HEK293 (cell line): ENCODE measurements at regions not wholly inside any gene's neighbourhood (a gene's known extent, or its start where the extent isn't known, plus 50 kb on each side); places are given as distances from the start of the nearest gene placed in this dataset.

ENCODE experiments used
- SP2 ChIP-seq: fragments of 450-650 bp; formaldehyde crosslinking; IDR thresholded peaks from 2 replicates; pipeline ENCODE4 v1.5.1; 2016; ENCODE audit warnings: missing biosample characterization, missing genetic modification characterization
- SP3 ChIP-seq: fragments of 450-650 bp; formaldehyde crosslinking; IDR thresholded peaks from 2 replicates; pipeline ENCODE4 v1.5.1; 2016; ENCODE audit warnings: missing biosample characterization, missing genetic modification characterization
- ZFP41 ChIP-seq: fragments of 450-650 bp; formaldehyde crosslinking; IDR thresholded peaks from 2 replicates; pipeline ENCODE4 v1.5.1; 2016; ENCODE audit warnings: missing biosample characterization, missing genetic modification characterization, borderline replicate concordance
- ZNF121 ChIP-seq: fragments of 450-650 bp; formaldehyde crosslinking; IDR thresholded peaks from 2 replicates; pipeline ENCODE4 v1.5.1; 2016; ENCODE audit warnings: missing biosample characterization, missing genetic modification characterization
- ZNF138 ChIP-seq: fragments of 450-650 bp; formaldehyde crosslinking; IDR thresholded peaks from 2 replicates; pipeline ENCODE4 v1.5.1; 2016; ENCODE audit warnings: missing biosample characterization, missing genetic modification characterization, borderline replicate concordance
- ZNF24 ChIP-seq: fragments of 450-650 bp; formaldehyde crosslinking; IDR thresholded peaks from 2 replicates; pipeline ENCODE4 v1.5.1; 2016; ENCODE audit warnings: missing biosample characterization, missing genetic modification characterization
- ZNF423 ChIP-seq: fragments of 450-650 bp; formaldehyde crosslinking; IDR thresholded peaks from 2 replicates; pipeline ENCODE4 v1.5.1; 2016; ENCODE audit warnings: missing biosample characterization, missing genetic modification characterization
- ZNF514 ChIP-seq: fragments of 450-650 bp; formaldehyde crosslinking; IDR thresholded peaks from 2 replicates; pipeline ENCODE4 v1.5.1; 2016; ENCODE audit warnings: missing biosample characterization, missing genetic modification characterization
- ZNF558 ChIP-seq: fragments of 450-650 bp; formaldehyde crosslinking; IDR thresholded peaks from 2 replicates; pipeline ENCODE4 v1.5.1; 2016; ENCODE audit warnings: missing biosample characterization, missing genetic modification characterization
- ZSCAN4 ChIP-seq: fragments of 450-650 bp; formaldehyde crosslinking; IDR thresholded peaks from 2 replicates; pipeline ENCODE4 v1.5.1; 2017; ENCODE audit warnings: missing biosample characterization, missing genetic modification characterization
- TF ChIP-seq, protein P1 (sequence below): fragments of 450-650 bp; formaldehyde crosslinking; IDR thresholded peaks from 2 replicates; pipeline ENCODE4 v1.5.1; 2016; ENCODE audit warnings: missing biosample characterization, missing genetic modification characterization

- TF ChIP-seq ZNF514 (tag by site-specific recombination) = no peak
- TF ChIP-seq SP2 (tag by site-specific recombination) = no peak
- TF ChIP-seq ZFP41 (tag by site-specific recombination) = no peak
- no peak for TF ChIP-seq ZNF121 (tag by site-specific recombination)
- TF ChIP-seq, protein P1, sequence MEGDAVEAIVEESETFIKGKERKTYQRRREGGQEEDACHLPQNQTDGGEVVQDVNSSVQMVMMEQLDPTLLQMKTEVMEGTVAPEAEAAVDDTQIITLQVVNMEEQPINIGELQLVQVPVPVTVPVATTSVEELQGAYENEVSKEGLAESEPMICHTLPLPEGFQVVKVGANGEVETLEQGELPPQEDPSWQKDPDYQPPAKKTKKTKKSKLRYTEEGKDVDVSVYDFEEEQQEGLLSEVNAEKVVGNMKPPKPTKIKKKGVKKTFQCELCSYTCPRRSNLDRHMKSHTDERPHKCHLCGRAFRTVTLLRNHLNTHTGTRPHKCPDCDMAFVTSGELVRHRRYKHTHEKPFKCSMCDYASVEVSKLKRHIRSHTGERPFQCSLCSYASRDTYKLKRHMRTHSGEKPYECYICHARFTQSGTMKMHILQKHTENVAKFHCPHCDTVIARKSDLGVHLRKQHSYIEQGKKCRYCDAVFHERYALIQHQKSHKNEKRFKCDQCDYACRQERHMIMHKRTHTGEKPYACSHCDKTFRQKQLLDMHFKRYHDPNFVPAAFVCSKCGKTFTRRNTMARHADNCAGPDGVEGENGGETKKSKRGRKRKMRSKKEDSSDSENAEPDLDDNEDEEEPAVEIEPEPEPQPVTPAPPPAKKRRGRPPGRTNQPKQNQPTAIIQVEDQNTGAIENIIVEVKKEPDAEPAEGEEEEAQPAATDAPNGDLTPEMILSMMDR (tag by site-specific recombination) = no peak
- no peak for TF ChIP-seq ZNF24 (tag by site-specific recombination)
- TF ChIP-seq ZNF138 (tag by site-specific recombination) = no peak
- no peak for TF ChIP-seq ZNF423 (tag by site-specific recombination)
- no peak for TF ChIP-seq ZNF558
- no peak for TF ChIP-seq SP3 (tag by site-specific recombination)
- no peak for TF ChIP-seq ZSCAN4 (tag by site-specific recombination)
Observed at GRCh38 chr16:64225036-64225435, 896.8 kb downstream of the CDH11 start.
